T1000 (cell line): ENCODE measurements at regions not wholly inside any gene's neighbourhood (a gene's known extent, or its start where the extent isn't known, plus 50 kb on each side); places are given as distances from the start of the nearest gene placed in this dataset.

Source experiments
- DNase-seq: peaks from one replicate; lab custom pipeline; 2025; ENCODE audit warnings: mixed read lengths; lab: John Stamatoyannopoulos, UW

DNA sequence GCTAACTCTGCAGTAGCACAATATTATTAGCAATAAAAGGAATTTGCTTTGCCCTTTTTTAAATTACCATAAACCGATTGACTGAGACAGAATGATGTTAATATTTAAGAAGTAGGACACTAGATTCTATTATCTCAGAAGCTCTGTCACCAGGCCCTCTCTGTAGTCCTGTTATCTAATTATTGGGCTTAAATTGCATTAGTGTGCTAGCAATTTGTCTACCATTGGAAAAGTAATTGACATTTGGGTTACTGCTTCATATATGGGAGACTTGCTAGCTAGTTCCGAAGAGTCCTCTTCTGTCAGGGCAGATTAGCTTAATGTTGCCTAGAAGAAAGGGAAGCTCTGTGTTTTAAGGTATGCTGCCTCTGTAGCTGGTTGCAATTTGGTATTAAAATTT, 1107.3 kb upstream of the EEF2KMT start:
- DNase-seq = no peak

- no peak for DNase-seq
Measured at GRCh38 chr16:6200861-6201260, 1103.3 kb upstream of the EEF2KMT start.

GRCh38 chr16:6200271-6200670, 1102.7 kb upstream of the EEF2KMT start:
- no peak for DNase-seq

DNA sequence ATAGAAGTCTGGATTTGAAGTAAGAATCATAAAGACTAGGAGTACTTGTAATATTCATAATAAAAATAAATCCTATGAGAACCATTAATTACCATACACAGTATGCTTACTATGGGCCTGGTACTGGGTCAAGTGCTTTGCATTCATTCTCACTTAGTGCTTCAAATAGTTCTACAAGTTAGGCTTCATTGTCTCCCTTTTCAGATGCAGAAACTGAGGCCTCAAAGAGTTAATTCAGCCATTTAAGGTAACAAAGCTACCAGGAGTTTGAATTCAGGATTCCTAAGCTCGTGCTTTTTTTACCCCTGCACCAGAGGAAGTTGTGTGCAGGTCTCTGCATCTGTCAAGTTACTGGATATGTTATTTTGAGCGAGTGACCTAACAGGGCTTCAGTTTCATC, 1098.4 kb upstream of the EEF2KMT start:
- DNase-seq = no peak

DNA sequence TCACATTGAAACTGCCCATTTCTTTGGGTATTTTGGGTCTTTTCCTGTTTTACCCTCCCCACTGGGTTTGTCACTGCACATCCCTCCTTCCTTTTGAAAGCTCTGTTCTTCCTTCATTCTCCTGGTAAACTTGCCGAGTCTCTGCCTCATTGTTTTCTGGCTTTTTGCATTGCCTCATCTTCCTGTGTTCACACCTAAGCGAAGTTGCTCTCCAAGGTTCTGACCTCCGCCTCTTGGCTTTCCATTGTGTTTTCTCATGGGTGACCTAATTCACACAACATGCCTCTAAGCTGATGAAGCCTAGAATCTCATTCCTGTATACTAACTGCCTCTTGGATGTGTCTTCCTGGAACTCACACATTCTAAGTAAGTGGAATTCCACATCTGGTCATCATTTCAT, 1096.1 kb upstream of the EEF2KMT start:
- DNase-seq = no peak

DNA sequence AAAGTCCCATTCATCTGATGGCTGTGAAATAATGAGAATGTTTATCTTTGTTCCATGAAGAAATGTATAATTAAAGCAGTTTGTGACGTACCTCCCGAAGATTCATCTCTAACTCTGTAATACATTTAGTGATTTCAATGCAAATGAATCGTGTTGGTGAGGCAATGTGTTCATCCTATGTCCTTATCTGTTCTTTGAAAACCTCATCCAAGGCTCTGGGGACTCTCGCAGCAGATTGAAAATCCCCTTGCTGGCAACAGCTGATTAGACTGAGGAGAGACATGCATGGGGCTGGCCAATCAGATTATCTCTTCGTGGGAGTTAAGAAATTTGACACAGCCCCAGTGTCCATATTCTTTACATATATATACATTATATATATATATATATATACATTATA, 1095.4 kb upstream of the EEF2KMT start:
- DNase-seq = no peak

GRCh38 chr16:6192532-6192931, 1094.9 kb upstream of the EEF2KMT start:
- no peak for DNase-seq

DNA sequence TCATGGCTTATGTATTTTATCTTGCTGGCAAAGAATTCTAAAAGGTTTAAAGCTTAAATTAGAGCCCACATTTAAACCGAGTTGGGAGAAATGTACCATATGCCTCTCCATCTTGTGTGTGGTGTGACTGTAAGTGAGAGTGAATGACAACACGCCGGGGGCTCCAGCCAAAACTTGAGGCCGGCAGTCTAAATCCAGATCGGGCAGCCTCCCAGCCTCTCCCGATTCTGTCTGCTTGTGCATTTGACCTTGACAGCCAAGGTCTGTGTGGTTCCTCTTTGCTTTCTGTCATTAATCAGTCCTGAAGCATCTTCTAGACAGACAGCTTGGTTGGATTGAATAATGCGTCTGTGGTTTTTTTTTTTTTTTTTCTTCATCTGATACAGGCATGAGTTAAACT, 1093.2 kb upstream of the EEF2KMT start:
- DNase-seq = no peak

DNA sequence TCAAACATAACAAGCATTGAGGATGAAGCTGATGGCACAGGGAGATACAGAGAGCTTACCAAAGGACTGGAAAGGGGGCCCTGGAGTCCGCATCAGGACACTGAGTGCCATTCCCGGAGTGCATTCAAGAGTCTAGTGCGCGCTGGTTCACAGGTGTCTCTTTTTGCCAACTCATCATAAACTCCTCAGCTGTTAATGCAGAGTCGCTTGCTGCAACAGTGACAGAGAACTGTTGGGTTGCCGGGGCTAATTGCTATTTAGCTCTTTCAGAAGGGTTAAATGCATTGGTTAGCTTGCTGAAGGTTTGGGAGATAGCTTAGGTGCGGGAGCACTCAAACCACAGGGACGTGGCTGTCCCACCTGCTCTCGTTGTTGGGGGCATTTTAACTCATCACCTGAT, 1091.6 kb upstream of the EEF2KMT start:
- no peak for DNase-seq

- no peak for DNase-seq
Measured at GRCh38 chr16:6177616-6178180, 1080.1 kb upstream of the EEF2KMT start.

- no peak for DNase-seq
Measured at GRCh38 chr16:6170022-6170421, 1072.4 kb upstream of the EEF2KMT start.

- no peak for DNase-seq
Measured at GRCh38 chr16:6165330-6165979, 1067.9 kb upstream of the EEF2KMT start.

- no peak for DNase-seq
Measured at GRCh38 chr16:6160871-6161270, 1063.3 kb upstream of the EEF2KMT start.

DNA sequence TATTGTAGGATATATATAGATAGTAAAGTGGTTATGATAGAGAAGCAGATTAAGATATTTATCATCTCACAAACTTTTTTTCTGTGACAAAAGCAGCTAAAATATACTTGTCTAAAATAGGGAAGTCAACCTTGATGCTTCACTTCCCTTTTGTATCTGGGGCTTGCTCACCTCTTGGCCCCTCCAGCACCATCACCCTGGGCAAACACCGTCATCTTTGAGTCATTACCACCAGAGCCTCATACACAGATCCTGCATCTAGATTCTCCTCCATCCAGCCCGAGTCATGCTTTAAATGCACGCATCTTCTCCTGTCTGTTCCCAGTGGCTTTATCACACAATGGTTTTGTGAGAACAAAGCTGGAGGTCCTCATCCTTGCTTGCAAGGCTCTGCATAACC, 1062.7 kb upstream of the EEF2KMT start:
- no peak for DNase-seq

DNA sequence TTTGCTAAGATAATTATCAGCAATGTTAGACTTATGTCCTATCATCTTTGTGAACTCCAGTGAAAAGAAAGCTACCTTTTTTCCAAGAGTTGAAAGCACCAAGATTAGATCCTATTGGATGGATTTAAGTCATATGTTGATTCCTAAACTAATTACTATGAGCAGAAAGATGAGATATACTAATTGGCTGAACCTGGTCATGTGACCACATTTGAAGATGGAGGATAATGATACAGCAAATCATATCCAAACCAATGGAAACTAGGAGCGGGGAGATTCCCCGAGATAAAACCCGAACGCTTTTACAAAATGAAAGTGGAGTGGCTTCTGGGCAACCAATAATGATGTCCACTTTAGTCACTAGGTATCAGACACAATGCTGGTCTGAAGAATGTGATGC, 1060.2 kb upstream of the EEF2KMT start:
- no peak for DNase-seq

DNA sequence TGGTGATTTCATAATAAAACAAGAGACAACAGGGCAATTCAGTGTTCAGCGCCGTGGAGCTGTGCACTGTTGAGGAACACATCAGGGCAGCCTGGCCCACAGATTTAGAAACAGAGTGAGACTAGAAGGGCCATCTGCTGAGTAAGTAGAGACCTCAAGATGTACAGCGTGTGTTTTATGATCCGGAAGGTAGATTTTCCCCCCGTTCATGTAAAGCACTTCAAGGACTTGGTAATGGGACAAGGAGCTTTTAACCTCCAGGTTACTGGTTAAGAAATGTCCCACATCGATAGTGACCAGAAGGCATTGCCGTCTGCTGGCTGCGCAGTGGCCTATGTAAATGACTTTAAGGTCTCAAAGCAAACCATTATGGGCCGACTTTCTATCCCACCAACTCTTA, 1057.7 kb upstream of the EEF2KMT start:
- DNase-seq = no peak

- DNase-seq = no peak
Measured at GRCh38 chr16:6153901-6154300, 1056.3 kb upstream of the EEF2KMT start.

DNA sequence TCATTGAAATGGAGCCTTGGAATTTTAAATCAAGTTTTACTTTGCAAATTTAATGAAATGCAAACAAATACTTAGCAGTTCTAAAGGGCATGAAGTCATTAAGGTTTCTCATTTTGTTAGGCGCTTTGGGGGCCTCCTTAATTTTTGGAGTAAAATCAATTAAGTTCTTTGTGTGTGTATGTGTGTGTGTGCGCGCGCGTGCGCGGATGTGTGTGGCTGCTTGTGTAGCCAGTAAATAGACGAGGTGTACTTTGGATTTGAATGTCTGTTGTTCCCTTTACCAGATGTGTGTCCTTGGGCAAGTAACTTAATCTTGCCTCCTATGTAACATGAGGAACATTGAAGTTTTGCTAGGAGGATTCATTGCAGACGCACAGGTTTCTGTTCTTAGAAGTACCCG, 1051.4 kb upstream of the EEF2KMT start:
- DNase-seq = no peak

DNA sequence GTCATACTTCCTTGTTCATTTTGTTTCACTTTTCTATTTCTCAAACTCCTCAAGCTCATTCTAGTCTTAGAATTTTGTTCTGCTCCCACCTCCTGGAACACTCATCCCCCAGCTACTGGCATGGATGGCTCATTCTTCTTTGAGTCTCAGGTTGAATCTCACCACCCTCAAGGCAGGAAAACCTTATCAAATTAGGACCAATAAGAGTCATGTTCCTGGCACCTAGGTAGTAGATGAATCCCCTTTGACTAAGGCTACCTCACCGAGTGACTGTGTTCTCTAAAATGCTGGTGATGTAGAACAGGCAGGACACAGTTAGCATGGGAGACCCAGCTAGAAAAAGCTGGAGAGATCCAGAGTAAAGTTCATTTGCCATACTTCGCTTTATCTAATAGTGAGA, 1050.8 kb upstream of the EEF2KMT start:
- DNase-seq = no peak

- DNase-seq = no peak
Measured at GRCh38 chr16:6146874-6147425, 1049.4 kb upstream of the EEF2KMT start.

DNA sequence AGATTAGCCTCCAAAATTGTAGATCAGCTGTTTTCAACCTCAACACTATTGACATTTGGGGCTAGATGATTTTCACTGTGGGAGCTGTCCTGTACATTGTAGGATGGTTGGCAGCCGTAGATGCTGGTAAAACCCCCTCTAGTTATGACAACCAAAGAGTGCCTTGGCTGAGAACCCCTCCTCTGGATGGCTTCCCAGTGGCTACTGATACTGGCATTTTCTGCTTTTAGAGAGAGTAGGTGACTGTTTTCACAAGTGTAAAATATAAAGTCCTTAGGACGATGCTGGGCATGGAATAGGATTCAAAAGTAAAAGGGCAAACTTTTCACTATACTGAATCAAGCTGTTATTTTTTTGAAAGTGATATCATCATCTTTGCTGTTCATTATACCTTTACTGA, 1048.8 kb upstream of the EEF2KMT start:
- no peak for DNase-seq

DNA sequence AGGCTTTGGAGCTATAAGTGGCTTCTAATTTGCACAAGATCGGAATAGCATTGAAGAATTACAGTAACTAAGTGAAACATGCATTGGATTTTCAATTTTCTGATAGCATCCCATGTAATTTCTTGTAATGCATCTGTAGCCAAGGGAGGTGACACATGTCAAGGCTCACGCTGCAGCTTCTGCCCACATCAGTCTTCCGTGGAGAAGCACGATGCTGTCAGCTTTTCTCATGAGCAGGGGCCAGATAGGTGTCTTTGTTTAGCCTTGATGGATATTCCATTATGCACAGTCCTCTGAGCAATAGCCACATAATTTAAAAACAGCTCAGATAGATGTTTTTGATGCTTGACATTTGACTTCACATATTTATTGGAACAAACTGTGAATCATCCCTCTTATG, 1046.9 kb upstream of the EEF2KMT start:
- no peak for DNase-seq

- DNase-seq = no peak
Measured at GRCh38 chr16:6143020-6143419, 1045.4 kb upstream of the EEF2KMT start.

DNA sequence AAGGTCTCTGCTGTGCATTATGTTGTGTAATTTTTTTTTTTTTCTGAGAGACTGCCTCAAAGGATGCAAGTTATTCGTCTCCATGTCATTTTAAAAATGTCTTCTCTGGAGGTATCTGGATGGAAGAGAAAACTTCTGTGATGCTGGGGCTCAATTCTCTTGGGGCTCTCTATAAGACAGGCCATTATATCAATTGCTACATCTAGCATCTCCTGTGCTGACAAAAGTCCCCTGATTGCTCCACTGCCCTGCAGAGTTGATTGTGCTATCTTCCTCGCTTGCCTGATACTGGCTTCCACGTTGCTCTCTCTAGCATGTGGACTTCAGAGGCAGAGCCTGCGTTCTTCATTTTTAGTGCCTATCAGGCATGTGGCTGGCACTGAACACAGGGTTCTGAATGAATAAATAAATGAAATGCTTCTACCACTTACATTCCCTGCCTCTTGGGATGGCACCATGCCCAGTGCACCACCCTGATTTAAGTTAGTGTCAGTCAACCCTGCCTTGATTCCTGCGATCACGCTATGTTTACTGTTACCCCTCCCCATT, 1035.5 kb upstream of the EEF2KMT start:
- no peak for DNase-seq
